K562 (cell line): ENCODE measurements at regions not wholly inside any gene's neighbourhood (a gene's known extent, or its start where the extent isn't known, plus 50 kb on each side); places are given as distances from the start of the nearest gene placed in this dataset.

ENCODE experiments used
- RFX5 ChIP-seq: IDR thresholded peaks from 2 replicates; pipeline ENCODE4 v1.6.1; 2011; ENCODE audit warnings: low read depth, mild to moderate bottlenecking, improper control_type of control experiment, low read length
- STAG1 ChIP-seq: sonication (generic); formaldehyde crosslinking; IDR thresholded peaks from 2 replicates; pipeline ENCODE4 v1.5.0; 2020; ENCODE audit warnings: missing genetic modification reagents, borderline replicate concordance

DNA sequence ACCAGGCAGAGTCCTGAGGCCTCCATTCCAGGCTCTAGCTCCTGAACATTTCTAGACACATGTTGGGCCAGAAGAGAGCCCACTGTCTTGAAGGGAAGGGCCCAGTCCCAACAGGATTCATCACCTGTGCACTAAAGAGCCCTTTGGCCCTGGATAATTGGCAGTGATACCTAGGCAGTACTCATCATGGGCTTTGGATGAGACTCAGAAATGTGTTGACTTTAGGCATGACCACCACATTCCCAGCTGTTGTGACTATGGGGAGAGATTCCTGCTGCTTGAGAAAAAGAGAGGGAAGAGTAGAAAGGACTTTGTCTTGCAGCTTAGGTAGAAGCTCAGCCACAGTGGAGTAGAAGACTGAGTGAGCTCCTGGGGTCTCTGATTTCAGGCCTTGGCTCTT, 138.4 kb upstream of the DAPK1 start:
- TF ChIP-seq RFX5 (no peak), STAG1 (no peak)
